MCF 10A (cell line): ENCODE measurements at regions not wholly inside any gene's neighbourhood (a gene's known extent, or its start where the extent isn't known, plus 50 kb on each side); places are given as distances from the start of the nearest gene placed in this dataset.

Source experiments
- BruUV-seq: library from RNA; stranded (reverse); fragments of 400-500 nt; replicated peaks from 2 replicates; lab custom pipeline; 2021; lab: Mats Ljungman, UMichigan
- CTCF ChIA-PET: fragments of 300-600 bp; sonication (Branson Sonifier 250); formaldehyde crosslinking; extraction: SDS; loops from one replicate; lab custom pipeline; 2021; ENCODE audit warnings: antibody characterized with exemption, inconsistent platforms; lab: Yijun Ruan, JAX
- POLR2A ChIA-PET: fragments of 300-600, 350-650 bp; sonication (Branson Sonifier 250); formaldehyde crosslinking; extraction: SDS; loops from one replicate; lab custom pipeline; 2020; ENCODE audit warnings: antibody characterized with exemption, inconsistent platforms; lab: Yijun Ruan, JAX
- DNase-seq: peaks from one replicate; pipeline ENCODE4 v3.0.0-alpha.2; 2018; ENCODE audit not compliant: unreplicated experiment
- H3K27ac Mint-ChIP-seq: one replicate; pipeline ENCODE4 v1.8.0; 2022; ENCODE audit warnings: mild to moderate bottlenecking, low read depth, mixed read lengths; ENCODE audit not compliant: unreplicated experiment
- H3K27me3 Mint-ChIP-seq: one replicate; pipeline ENCODE4 v1.8.0; 2022; ENCODE audit warnings: mixed read lengths; ENCODE audit not compliant: insufficient read depth, unreplicated experiment
- H3K36me3 Mint-ChIP-seq: one replicate; pipeline ENCODE4 v1.8.0; 2022; ENCODE audit warnings: mild to moderate bottlenecking, moderate library complexity, mixed read lengths; ENCODE audit not compliant: insufficient read depth, unreplicated experiment
- H3K4me1 Mint-ChIP-seq: one replicate; pipeline ENCODE4 v1.8.0; 2022; ENCODE audit warnings: mixed read lengths; ENCODE audit not compliant: insufficient read depth, unreplicated experiment
- H3K4me3 Mint-ChIP-seq: one replicate; pipeline ENCODE4 v1.8.0; 2022; ENCODE audit warnings: mild to moderate bottlenecking, moderate library complexity, mixed read lengths; ENCODE audit not compliant: unreplicated experiment
- H3K9me3 Mint-ChIP-seq: one replicate; pipeline ENCODE4 v1.8.0; 2022; ENCODE audit warnings: mixed read lengths; ENCODE audit not compliant: unreplicated experiment
- CTCF ChIP-seq: fragments of 200-600 bp; IDR thresholded peaks from one replicate; pipeline ENCODE4 v1.8.0; 2022; ENCODE audit warnings: antibody characterized with exemption, mild to moderate bottlenecking; ENCODE audit not compliant: unreplicated experiment
- intact Hi-C: fragments of 100-400 bp; cut with micrococcal nuclease; formaldehyde crosslinking; loops from 2 replicates; pipeline ENCODE4 v1.14.1; 2022

GRCh38 chr16:86068722-86069121 lies 169.8 kb downstream of the IRF8 start:
- Mint-ChIP-seq H3K9me3 (no peaks in the 10 kb centered on the region), H3K4me3 (no peak overlapping the region), H3K27ac (no peak overlapping the region), H3K36me3 (no peaks in the 10 kb centered on the region), H3K27me3 (peaks cover 68% of the 10 kb centered on the region), H3K4me1 (no peaks in the 10 kb centered on the region)
- no TSS peak for BruUV-seq
- POLR2A ChIA-PET, result no interaction called here
- intact Hi-C loops, result no loop called here
- DNase-seq, result no peak
- CTCF ChIA-PET, result interaction anchor here (14.8 kb wide), 1 partner anchor 451 kb away, joined by 249 read pairs; no protein-coding TSS in a partner anchor
- no peak for TF ChIP-seq CTCF

GRCh38 chr16:86069736-86070298 lies 170.9 kb downstream of the IRF8 start:
- POLR2A ChIA-PET, result no interaction called here
- intact Hi-C loops, result no loop called here
- no peaks in the 10 kb centered on the region for H3K36me3 Mint-ChIP-seq
- H3K4me1 Mint-ChIP-seq, result no peaks in the 10 kb centered on the region
- no peaks in the 10 kb centered on the region for H3K9me3 Mint-ChIP-seq
- no peak overlapping the region for H3K4me3 Mint-ChIP-seq
- no TSS peak for BruUV-seq
- no peak overlapping the region for H3K27ac Mint-ChIP-seq
- no peak for TF ChIP-seq CTCF
- no peak for DNase-seq
- CTCF ChIA-PET, result interaction anchor here (14.8 kb wide), 1 partner anchor 449 kb away, joined by 249 read pairs; no protein-coding TSS in a partner anchor
- H3K27me3 Mint-ChIP-seq, result peaks cover 78% of the 10 kb centered on the region

- H3K4me3 Mint-ChIP-seq, result no peak overlapping the region
- H3K4me1 Mint-ChIP-seq, result no peaks in the 10 kb centered on the region
- intact Hi-C loops, result no loop called here
- POLR2A ChIA-PET, result no interaction called here
- H3K36me3 Mint-ChIP-seq, result no peaks in the 10 kb centered on the region
- H3K27ac Mint-ChIP-seq, result no peak overlapping the region
- BruUV-seq, result no TSS peak
- peaks cover 84% of the 10 kb centered on the region for H3K27me3 Mint-ChIP-seq
- no peak for TF ChIP-seq CTCF
- CTCF ChIA-PET, result interaction anchor here (0.6 to 14.8 kb wide), 4 partner anchors 249 to 449 kb away, joined by 3 to 249 read pairs (median 5); no protein-coding TSS in a partner anchor
- H3K9me3 Mint-ChIP-seq, result no peaks in the 10 kb centered on the region
- no peak for DNase-seq
These were observed 171.5 kb downstream of the IRF8 start for GRCh38 chr16:86070484-86070883.

GRCh38 chr16:86070971-86071370 lies 172.0 kb downstream of the IRF8 start:
- Mint-ChIP-seq H3K4me1 (no peaks in the 10 kb centered on the region), H3K27me3 (peaks cover 89% of the 10 kb centered on the region), H3K27ac (no peak overlapping the region), H3K36me3 (no peaks in the 10 kb centered on the region), H3K4me3 (no peak overlapping the region), H3K9me3 (no peaks in the 10 kb centered on the region)
- intact Hi-C loops, result no loop called here
- no peak for TF ChIP-seq CTCF
- DNase-seq, result no peak
- ChIA-PET POLR2A (no interaction called here), CTCF (interaction anchor here (0.6 to 14.8 kb wide), 6 partner anchors 250 to 1123 kb away, joined by 3 to 249 read pairs (median 3); no protein-coding TSS in a partner anchor)
- no TSS peak for BruUV-seq
